Femur (tissue), 1 donor: ENCODE measurements at regions not wholly inside any gene's neighbourhood (a gene's known extent, or its start where the extent isn't known, plus 50 kb on each side); places are given as distances from the start of the nearest gene placed in this dataset.

Experiments used
- DNase-seq: peaks from one replicate; pipeline ENCODE4 v3.0.0-alpha.2; 2017

- DNase-seq = no peak
These were observed 450.8 kb upstream of the NAALADL2 start for GRCh38 chr3:174408310-174408709.

GRCh38 chr3:174409086-174409743 is 449.9 kb upstream of the NAALADL2 start:
- DNase-seq = no peak

- no peak for DNase-seq
These were observed 445.8 kb upstream of the NAALADL2 start for GRCh38 chr3:174413062-174413912.

- no peak for DNase-seq
These were observed 444.2 kb upstream of the NAALADL2 start for GRCh38 chr3:174414902-174415301.

- no peak for DNase-seq
These were observed 441.6 kb upstream of the NAALADL2 start for GRCh38 chr3:174417573-174417972.

- no peak for DNase-seq
These were observed 439.9 kb upstream of the NAALADL2 start for GRCh38 chr3:174419216-174419615.

- no peak for DNase-seq
These were observed 435.2 kb upstream of the NAALADL2 start for GRCh38 chr3:174423936-174424335.

GRCh38 chr3:174424656-174425055 is 434.5 kb upstream of the NAALADL2 start:
- DNase-seq = no peak

GRCh38 chr3:174425422-174425821 is 433.7 kb upstream of the NAALADL2 start:
- no peak for DNase-seq

GRCh38 chr3:174430986-174431385 is 428.1 kb upstream of the NAALADL2 start:
- DNase-seq = no peak

- DNase-seq = no peak
These were observed 427.4 kb upstream of the NAALADL2 start for GRCh38 chr3:174431717-174432116.

GRCh38 chr3:174436367-174436766 is 422.8 kb upstream of the NAALADL2 start:
- no peak for DNase-seq

- no peak for DNase-seq
These were observed 420.5 kb upstream of the NAALADL2 start for GRCh38 chr3:174438501-174439145.

GRCh38 chr3:174439331-174440252 is 419.5 kb upstream of the NAALADL2 start:
- peak; percentile 84 for DNase-seq

GRCh38 chr3:174440253-174440701 is 418.9 kb upstream of the NAALADL2 start:
- DNase-seq = peak; percentile 36

- DNase-seq = peak; percentile 95
These were observed 418.2 kb upstream of the NAALADL2 start for GRCh38 chr3:174440741-174441587.

- DNase-seq = no peak
These were observed 417.4 kb upstream of the NAALADL2 start for GRCh38 chr3:174441588-174442301.

GRCh38 chr3:174442302-174442682 is 416.8 kb upstream of the NAALADL2 start:
- DNase-seq = no peak

GRCh38 chr3:174444391-174444790 is 414.7 kb upstream of the NAALADL2 start:
- no peak for DNase-seq

- DNase-seq = no peak
These were observed 401.4 kb upstream of the NAALADL2 start for GRCh38 chr3:174457758-174458157.

- DNase-seq = no peak
These were observed 398.3 kb upstream of the NAALADL2 start for GRCh38 chr3:174460831-174461230.
